PFSK-1 (cell line): ENCODE measurements at regions not wholly inside any gene's neighbourhood (a gene's known extent, or its start where the extent isn't known, plus 50 kb on each side); places are given as distances from the start of the nearest gene placed in this dataset.

Experiments
- POLR2AphosphoS5 ChIP-seq: IDR thresholded peaks from 2 replicates; pipeline ENCODE4 v1.6.1; 2012; ENCODE audit warnings: low read depth, mild to moderate bottlenecking, control low read depth, low read length, moderate library complexity
- SIN3A ChIP-seq: IDR thresholded peaks from 2 replicates; pipeline ENCODE4 v1.6.1; 2012; ENCODE audit warnings: mild to moderate bottlenecking, low read length, moderate library complexity, borderline replicate concordance; ENCODE audit not compliant: insufficient read depth
- TAF1 ChIP-seq: IDR thresholded peaks from 2 replicates; pipeline ENCODE4 v1.6.1; 2012; ENCODE audit warnings: low read length, control low read depth, borderline replicate concordance; ENCODE audit not compliant: insufficient read depth
- TF ChIP-seq, protein P1 (sequence below), 2 experiments: IDR thresholded peaks; 2 replicates each; pipeline versions ENCODE4 v1.6.1 to v1.8.0; 2011 to 2012; ENCODE audit warnings: low read depth in 2 of 2, low read length in 2 of 2, control low read depth in 1 of 2, inconsistent platforms in 1 of 2, mild to moderate bottlenecking in 1 of 2, moderate library complexity in 1 of 2; ENCODE audit not compliant: insufficient read depth in 1 of 2

DNA sequence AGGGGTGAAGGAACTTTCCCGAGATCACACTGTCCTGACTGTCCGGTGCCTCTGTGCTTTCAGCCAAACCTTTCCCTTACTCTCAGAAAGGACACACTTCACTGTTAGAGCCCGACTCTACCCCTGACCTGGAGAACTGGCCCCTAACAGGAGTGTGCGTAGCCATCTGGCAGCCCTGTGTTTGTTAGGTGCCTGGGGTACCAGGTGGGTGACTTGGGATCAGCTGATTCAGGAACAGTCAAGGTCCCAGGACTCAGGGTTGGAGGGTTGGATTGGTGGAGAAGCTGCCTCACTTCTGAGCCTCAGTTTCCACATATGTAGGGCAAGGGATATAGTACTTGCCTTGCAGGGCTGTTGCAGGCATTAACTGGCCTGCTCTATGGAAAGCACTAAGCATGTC, 98.3 kb upstream of the SLC6A11 start:
- TF ChIP-seq POLR2AphosphoS5: no peak
- no peak for TF ChIP-seq SIN3A
- TF ChIP-seq, protein P1, sequence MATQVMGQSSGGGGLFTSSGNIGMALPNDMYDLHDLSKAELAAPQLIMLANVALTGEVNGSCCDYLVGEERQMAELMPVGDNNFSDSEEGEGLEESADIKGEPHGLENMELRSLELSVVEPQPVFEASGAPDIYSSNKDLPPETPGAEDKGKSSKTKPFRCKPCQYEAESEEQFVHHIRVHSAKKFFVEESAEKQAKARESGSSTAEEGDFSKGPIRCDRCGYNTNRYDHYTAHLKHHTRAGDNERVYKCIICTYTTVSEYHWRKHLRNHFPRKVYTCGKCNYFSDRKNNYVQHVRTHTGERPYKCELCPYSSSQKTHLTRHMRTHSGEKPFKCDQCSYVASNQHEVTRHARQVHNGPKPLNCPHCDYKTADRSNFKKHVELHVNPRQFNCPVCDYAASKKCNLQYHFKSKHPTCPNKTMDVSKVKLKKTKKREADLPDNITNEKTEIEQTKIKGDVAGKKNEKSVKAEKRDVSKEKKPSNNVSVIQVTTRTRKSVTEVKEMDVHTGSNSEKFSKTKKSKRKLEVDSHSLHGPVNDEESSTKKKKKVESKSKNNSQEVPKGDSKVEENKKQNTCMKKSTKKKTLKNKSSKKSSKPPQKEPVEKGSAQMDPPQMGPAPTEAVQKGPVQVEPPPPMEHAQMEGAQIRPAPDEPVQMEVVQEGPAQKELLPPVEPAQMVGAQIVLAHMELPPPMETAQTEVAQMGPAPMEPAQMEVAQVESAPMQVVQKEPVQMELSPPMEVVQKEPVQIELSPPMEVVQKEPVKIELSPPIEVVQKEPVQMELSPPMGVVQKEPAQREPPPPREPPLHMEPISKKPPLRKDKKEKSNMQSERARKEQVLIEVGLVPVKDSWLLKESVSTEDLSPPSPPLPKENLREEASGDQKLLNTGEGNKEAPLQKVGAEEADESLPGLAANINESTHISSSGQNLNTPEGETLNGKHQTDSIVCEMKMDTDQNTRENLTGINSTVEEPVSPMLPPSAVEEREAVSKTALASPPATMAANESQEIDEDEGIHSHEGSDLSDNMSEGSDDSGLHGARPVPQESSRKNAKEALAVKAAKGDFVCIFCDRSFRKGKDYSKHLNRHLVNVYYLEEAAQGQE (IDR thresholded peaks at IDR 0.05; ENCODE audit: insufficient read depth in 1 of 2, low read depth in 2 of 2, low read length in 2 of 2): no peak
- TF ChIP-seq TAF1: no peak
